Endothelial cell of umbilical vein (primary cell): ENCODE measurements at regions not wholly inside any gene's neighbourhood (a gene's known extent, or its start where the extent isn't known, plus 50 kb on each side); places are given as distances from the start of the nearest gene placed in this dataset.

Experiments used
- BruUV-seq: library from RNA; stranded (reverse); fragments of 400-500 nt; replicated peaks from 2 replicates; lab custom pipeline; 2021; lab: Mats Ljungman, UMichigan
- CTCF ChIA-PET: fragments of 300-600, 350-600 bp; sonication (Branson Sonifier 250); formaldehyde crosslinking; loops from one replicate; lab custom pipeline; 2021; ENCODE audit warnings: antibody characterized with exemption, inconsistent platforms; lab: Charles Lee
- POLR2A ChIA-PET: fragments of 300-600, 350-600 bp; sonication (Branson Sonifier 250); formaldehyde crosslinking; loops from one replicate; lab custom pipeline; 2021; ENCODE audit warnings: antibody characterized with exemption, inconsistent platforms; lab: Charles Lee
- DNase-seq: peaks from one replicate; pipeline ENCODE4 v3.0.0-alpha.2; 2011; ENCODE audit warnings: low read depth, low spot score
- FAIRE-seq: peaks from 2 replicates; lab custom pipeline; 2011; peaks lifted over from hg19 to GRCh38; lab: Jason Lieb, UNC
- H2AFZ ChIP-seq: 2 replicates; pipeline ENCODE4 v1.6.0; 2012; ENCODE audit warnings: low read depth, low read length, control low read depth, inconsistent platforms
- H3K27ac ChIP-seq: 2 replicates; pipeline ENCODE4 v1.5.1; 2011; ENCODE audit warnings: low read depth, mild to moderate bottlenecking, control low read depth, low read length, moderate library complexity; ENCODE audit not compliant: insufficient read depth
- H3K27me3 ChIP-seq, 2 experiments: 2 replicates each; pipeline versions ENCODE4 v1.6.0 to v1.6.1; 2011; ENCODE audit warnings: low read length in 2 of 2, mixed read lengths in 1 of 2; ENCODE audit not compliant: control insufficient read depth in 2 of 2, insufficient read depth in 2 of 2
- H3K36me3 ChIP-seq, 2 experiments: 2 replicates in 1 of 2; 3 replicates in 1 of 2; pipeline ENCODE4 v1.5.1; 2011; ENCODE audit warnings: low read length in 2 of 2, mild to moderate bottlenecking in 1 of 2, moderate library complexity in 1 of 2; ENCODE audit not compliant: control insufficient read depth in 2 of 2, insufficient read depth in 2 of 2; ENCODE audit errors: extremely low read depth in 1 of 2
- H3K4me1 ChIP-seq: 3 replicates; pipeline ENCODE4 v1.5.1; 2011; ENCODE audit warnings: mild to moderate bottlenecking, low read length; ENCODE audit not compliant: control insufficient read depth, insufficient read depth; ENCODE audit errors: extremely low read depth
- H3K4me2 ChIP-seq: 2 replicates; pipeline ENCODE4 v1.6.1; 2011; ENCODE audit warnings: low read length, control low read depth, mixed read lengths; ENCODE audit not compliant: insufficient read depth
- H3K4me3 ChIP-seq, 3 experiments: fragments of 200-600 bp in 1 of 3; sonication (generic), shearing (Covaris generic) in 1 of 3; replicated peaks in 1 of 3; 2 replicates each; pipeline ENCODE4 v1.5.1; 2011 to 2016; ENCODE audit warnings: control low read depth in 3 of 3, low read length in 3 of 3, mild to moderate bottlenecking in 2 of 3, inconsistent platforms in 1 of 3, low read depth in 1 of 3, moderate library complexity in 1 of 3; ENCODE audit not compliant: insufficient read depth in 1 of 3
- H3K79me2 ChIP-seq: 2 replicates; pipeline ENCODE4 v1.6.0; 2012; ENCODE audit warnings: low read length, inconsistent platforms; ENCODE audit not compliant: control insufficient read depth, insufficient read depth
- H3K9ac ChIP-seq: replicated peaks from 2 replicates; pipeline ENCODE3; 2011; ENCODE audit warnings: low read length, control low read depth; ENCODE audit not compliant: insufficient read depth; ENCODE audit errors: extremely low read depth
- H3K9me1 ChIP-seq: replicated peaks from 3 replicates; pipeline ENCODE4 v1.6.0; 2011; ENCODE audit warnings: mild to moderate bottlenecking, low read length; ENCODE audit not compliant: control insufficient read depth, insufficient read depth; ENCODE audit errors: extremely low read depth
- H3K9me3 ChIP-seq: replicated peaks from 2 replicates; pipeline ENCODE4 v1.5.1; 2012; ENCODE audit warnings: low read length, inconsistent platforms; ENCODE audit not compliant: control insufficient read depth, insufficient read depth
- H4K20me1 ChIP-seq: replicated peaks from 2 replicates; pipeline ENCODE3; 2011; ENCODE audit warnings: mild to moderate bottlenecking, low read length; ENCODE audit not compliant: control insufficient read depth, insufficient read depth; ENCODE audit errors: extremely low read depth
- EZH2 ChIP-seq: IDR thresholded peaks from 2 replicates; pipeline ENCODE4 v1.6.1; 2012; ENCODE audit warnings: borderline replicate concordance, low read depth, mild to moderate bottlenecking, moderate library complexity, low read length, inconsistent platforms; ENCODE audit not compliant: severe bottlenecking
- FOS ChIP-seq: IDR thresholded peaks from 2 replicates; pipeline ENCODE4 v1.6.1; 2011; ENCODE audit warnings: mild to moderate bottlenecking, low read length, moderate library complexity, borderline replicate concordance; ENCODE audit not compliant: insufficient read depth
- GATA2 ChIP-seq: IDR thresholded peaks from 2 replicates; pipeline ENCODE4 v1.7.0; 2011; ENCODE audit warnings: low read depth, mild to moderate bottlenecking, moderate library complexity, mixed read lengths, low read length; ENCODE audit not compliant: insufficient read length, insufficient read depth
- JUN ChIP-seq: IDR thresholded peaks from 2 replicates; pipeline ENCODE4 v1.6.1; 2011; ENCODE audit warnings: borderline replicate concordance, low read depth; ENCODE audit not compliant: insufficient read length, insufficient read depth
- MYC ChIP-seq: IDR thresholded peaks from one replicate; pipeline ENCODE4 v1.6.1; 2011; ENCODE audit warnings: mild to moderate bottlenecking, low read depth, low read length
- POLR2A ChIP-seq: IDR thresholded peaks from 2 replicates; pipeline ENCODE4 v1.6.1; 2012; ENCODE audit warnings: low read depth, mild to moderate bottlenecking, control low read depth, low read length
- POLR2AphosphoS5 ChIP-seq: IDR thresholded peaks from 2 replicates; pipeline ENCODE4 v1.6.1; 2012; ENCODE audit warnings: low read depth, mild to moderate bottlenecking, control low read depth, low read length, moderate library complexity; ENCODE audit not compliant: insufficient read depth
- dilution Hi-C: fragments of 300-500 bp; cut with MboI; formaldehyde crosslinking; loops from one replicate; pipeline ENCODE4 v1.15.0; 2019; ENCODE audit warnings: low sequenced_read_pairs; ENCODE audit not compliant: extremely low pct_ligation_motif_present
- intact Hi-C: fragments of 100-400 bp; cut with micrococcal nuclease; formaldehyde crosslinking; loops from one replicate; pipeline ENCODE4 v1.10.0; 2022
- TF ChIP-seq, protein P1 (sequence below): IDR thresholded peaks from 2 replicates; pipeline ENCODE4 v1.6.1; 2011; ENCODE audit not compliant: insufficient read depth, insufficient read length
- TF ChIP-seq, protein P2 (sequence below), 2 donors: IDR thresholded peaks; 1 replicate in 1 of 2; 2 replicates in 1 of 2; pipeline ENCODE4 v1.5.1; 2011; ENCODE audit warnings: low read length in 2 of 2, mild to moderate bottlenecking in 2 of 2, moderate library complexity in 2 of 2, control low read depth in 1 of 2, inconsistent platforms in 1 of 2, low read depth in 1 of 2; ENCODE audit not compliant: insufficient read depth in 1 of 2; ENCODE audit errors: extremely low read depth in 1 of 2

DNA sequence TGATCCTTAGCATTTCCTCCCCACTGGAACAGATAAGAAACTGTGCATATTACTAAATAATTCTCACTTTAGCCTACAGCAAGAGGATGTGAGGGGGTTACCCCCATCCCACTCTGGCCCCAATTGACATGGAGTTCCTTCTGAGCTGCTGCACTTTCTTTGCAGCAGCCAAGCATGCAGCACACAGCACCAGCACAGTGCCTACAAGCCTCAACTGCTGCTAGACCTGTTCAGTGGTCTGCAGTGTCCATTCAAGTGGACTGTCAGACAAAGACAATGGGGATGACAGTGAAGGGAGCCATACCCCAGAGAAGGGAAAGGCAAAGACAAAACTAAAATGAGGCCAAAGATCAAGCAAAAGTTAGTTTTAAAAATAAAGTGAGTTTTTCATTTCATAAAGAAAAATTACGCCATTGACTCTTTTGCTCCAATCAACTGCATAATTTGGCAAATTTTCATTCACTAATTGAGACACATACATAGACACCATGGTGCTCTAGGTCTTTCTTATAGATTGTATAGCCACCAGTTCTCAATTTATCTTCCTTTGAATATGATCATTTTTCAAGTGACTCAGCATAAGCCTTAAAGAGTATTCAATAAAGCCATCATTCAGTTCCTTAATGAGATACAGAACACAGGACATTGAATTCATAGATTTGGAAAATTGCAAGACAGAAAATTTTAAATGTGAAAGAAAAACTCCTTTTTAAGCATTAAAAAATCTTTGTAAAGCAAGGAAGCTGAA, 410.6 kb downstream of the HNRNPD start:
- Histone ChIP-seq H3K9me1 (no peaks in the 10 kb centered on the region), H2AFZ (no peak overlapping the region), H3K79me2 (no peaks in the 10 kb centered on the region), H4K20me1 (no peaks in the 10 kb centered on the region), H3K27ac (no peak overlapping the region), H3K27me3 (no peaks in the 10 kb centered on the region), H3K9ac (no peak overlapping the region), H3K9me3 (no peaks in the 10 kb centered on the region), H3K4me2 (no peak overlapping the region), H3K36me3 (no peaks in the 10 kb centered on the region), H3K4me3 (no peak overlapping the region), H3K4me1 (no peaks in the 10 kb centered on the region)
- ChIA-PET POLR2A (no interaction called here), CTCF (interaction anchor here (0.9 kb wide), 1 partner anchor 50 kb away, joined by 3 read pairs; no protein-coding TSS in a partner anchor)
- no peak for DNase-seq
- dilution Hi-C loops (no loop called here), intact Hi-C loops (no loop called here)
- no TSS peak for BruUV-seq
- no peak for TF ChIP-seq EZH2
- no peak for TF ChIP-seq POLR2A
- TF ChIP-seq GATA2, result no peak
- no peak for TF ChIP-seq MYC
- no peak for TF ChIP-seq FOS
- TF ChIP-seq JUN, result no peak
- TF ChIP-seq, protein P1, sequence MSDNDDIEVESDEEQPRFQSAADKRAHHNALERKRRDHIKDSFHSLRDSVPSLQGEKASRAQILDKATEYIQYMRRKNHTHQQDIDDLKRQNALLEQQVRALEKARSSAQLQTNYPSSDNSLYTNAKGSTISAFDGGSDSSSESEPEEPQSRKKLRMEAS, result no peak
- TF ChIP-seq POLR2AphosphoS5, result no peak
- TF ChIP-seq, protein P2, sequence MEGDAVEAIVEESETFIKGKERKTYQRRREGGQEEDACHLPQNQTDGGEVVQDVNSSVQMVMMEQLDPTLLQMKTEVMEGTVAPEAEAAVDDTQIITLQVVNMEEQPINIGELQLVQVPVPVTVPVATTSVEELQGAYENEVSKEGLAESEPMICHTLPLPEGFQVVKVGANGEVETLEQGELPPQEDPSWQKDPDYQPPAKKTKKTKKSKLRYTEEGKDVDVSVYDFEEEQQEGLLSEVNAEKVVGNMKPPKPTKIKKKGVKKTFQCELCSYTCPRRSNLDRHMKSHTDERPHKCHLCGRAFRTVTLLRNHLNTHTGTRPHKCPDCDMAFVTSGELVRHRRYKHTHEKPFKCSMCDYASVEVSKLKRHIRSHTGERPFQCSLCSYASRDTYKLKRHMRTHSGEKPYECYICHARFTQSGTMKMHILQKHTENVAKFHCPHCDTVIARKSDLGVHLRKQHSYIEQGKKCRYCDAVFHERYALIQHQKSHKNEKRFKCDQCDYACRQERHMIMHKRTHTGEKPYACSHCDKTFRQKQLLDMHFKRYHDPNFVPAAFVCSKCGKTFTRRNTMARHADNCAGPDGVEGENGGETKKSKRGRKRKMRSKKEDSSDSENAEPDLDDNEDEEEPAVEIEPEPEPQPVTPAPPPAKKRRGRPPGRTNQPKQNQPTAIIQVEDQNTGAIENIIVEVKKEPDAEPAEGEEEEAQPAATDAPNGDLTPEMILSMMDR (IDR thresholded peaks at IDR 0.05; ENCODE audit: extremely low read depth in 1 of 2, insufficient read depth in 1 of 2, low read depth in 1 of 2, low read length in 2 of 2), result no peak
- FAIRE-seq, result no peak
